NT2/D1 (cell line): ENCODE measurements at regions not wholly inside any gene's neighbourhood (a gene's known extent, or its start where the extent isn't known, plus 50 kb on each side); places are given as distances from the start of the nearest gene placed in this dataset.

Experiments
- DNase-seq: peaks from one replicate; pipeline ENCODE4 v3.0.0-alpha.2; 2011; ENCODE audit warnings: low read depth, low spot score
- H3K27me3 ChIP-seq: 2 replicates; pipeline ENCODE4 v1.6.0; 2011; ENCODE audit warnings: mild to moderate bottlenecking; ENCODE audit not compliant: insufficient read length, insufficient read depth
- H3K36me3 ChIP-seq: 2 replicates; pipeline ENCODE4 v1.6.1; 2011; ENCODE audit warnings: mild to moderate bottlenecking, low read length, mixed read lengths; ENCODE audit not compliant: insufficient read depth, insufficient read length
- H3K4me1 ChIP-seq: 2 replicates; pipeline ENCODE4 v1.5.1; 2011; ENCODE audit not compliant: insufficient read depth, insufficient read length
- H3K4me3 ChIP-seq: 2 replicates; pipeline ENCODE4 v1.5.1; 2011; ENCODE audit warnings: low read depth; ENCODE audit not compliant: insufficient read length
- H3K9ac ChIP-seq: 2 replicates; pipeline ENCODE4 v1.6.0; 2011; ENCODE audit warnings: low read depth; ENCODE audit not compliant: insufficient read length
- H3K9me3 ChIP-seq: 2 replicates; pipeline ENCODE4 v1.5.1; 2011; ENCODE audit warnings: mild to moderate bottlenecking, low read length; ENCODE audit not compliant: insufficient read depth
- SUZ12 ChIP-seq: IDR thresholded peaks from 2 replicates; pipeline ENCODE4 v1.6.1; 2011; ENCODE audit not compliant: insufficient read length, insufficient read depth; ENCODE audit errors: extremely low read depth
- YY1 ChIP-seq: IDR thresholded peaks from 2 replicates; pipeline ENCODE4 v1.6.1; 2011; ENCODE audit not compliant: insufficient read length, insufficient read depth
- ZNF274 ChIP-seq: IDR thresholded peaks from 2 replicates; pipeline ENCODE4 v1.6.1; 2011; ENCODE audit warnings: mild to moderate bottlenecking, low read depth, low read length

- H3K4me1 ChIP-seq: peaks cover 8% of the 10 kb centered on the region
- H3K27me3 ChIP-seq: no peaks in the 10 kb centered on the region
- H3K9ac ChIP-seq: no peak overlapping the region
- no peak overlapping the region for H3K4me3 ChIP-seq
- no peak for TF ChIP-seq SUZ12
- TF ChIP-seq YY1: no peak
- no peak for TF ChIP-seq ZNF274
- DNase-seq: no peak
- H3K36me3 ChIP-seq: peaks cover 29% of the 10 kb centered on the region
- peaks cover 25% of the 10 kb centered on the region; the same call in 1 of the 2 replicates for H3K9me3 ChIP-seq
Measured at GRCh38 chr16:85199069-85199725, 86.9 kb upstream of the CIBAR2 start.

- Histone ChIP-seq H3K36me3 (peaks cover 23% of the 10 kb centered on the region), H3K4me1 (peaks cover 8% of the 10 kb centered on the region), H3K9ac (no peak overlapping the region), H3K4me3 (no peak overlapping the region), H3K9me3 (peaks cover 25% of the 10 kb centered on the region; the same call in 1 of the 2 replicates), H3K27me3 (no peaks in the 10 kb centered on the region)
- no peak for DNase-seq
- TF ChIP-seq YY1 (no peak), ZNF274 (no peak), SUZ12 (no peak)
Measured at GRCh38 chr16:85199880-85200279, 87.6 kb upstream of the CIBAR2 start.

- Histone ChIP-seq H3K9me3 (peaks cover 25% of the 10 kb centered on the region; the same call in 1 of the 2 replicates), H3K4me3 (no peak overlapping the region), H3K36me3 (peaks cover 22% of the 10 kb centered on the region), H3K4me1 (peaks cover 13% of the 10 kb centered on the region), H3K9ac (peak overlapping the region; percentile 23), H3K27me3 (no peaks in the 10 kb centered on the region)
- DNase-seq: no peak
- TF ChIP-seq ZNF274 (no peak), YY1 (no peak), SUZ12 (no peak)
Measured at GRCh38 chr16:85200471-85201278, 88.4 kb upstream of the CIBAR2 start.

GRCh38 chr16:85201574-85201973, 89.3 kb upstream of the CIBAR2 start:
- TF ChIP-seq SUZ12 (no peak), ZNF274 (no peak), YY1 (no peak)
- Histone ChIP-seq H3K9me3 (peaks cover 20% of the 10 kb centered on the region; the same call in 1 of the 2 replicates), H3K36me3 (peaks cover 14% of the 10 kb centered on the region), H3K4me1 (peaks cover 20% of the 10 kb centered on the region), H3K4me3 (no peak overlapping the region), H3K27me3 (no peaks in the 10 kb centered on the region), H3K9ac (no peak overlapping the region)
- DNase-seq: no peak

- H3K4me1 ChIP-seq: peaks cover 24% of the 10 kb centered on the region
- H3K9me3 ChIP-seq: peaks cover 15% of the 10 kb centered on the region; the same call in 1 of the 2 replicates
- no peak for DNase-seq
- peaks cover 12% of the 10 kb centered on the region for H3K36me3 ChIP-seq
- H3K27me3 ChIP-seq: no peaks in the 10 kb centered on the region
- TF ChIP-seq YY1: no peak
- TF ChIP-seq ZNF274: no peak
- no peak for TF ChIP-seq SUZ12
- H3K4me3 ChIP-seq: no peak overlapping the region
- peak overlapping the region; percentile 65 for H3K9ac ChIP-seq
Measured at GRCh38 chr16:85202051-85202601, 89.9 kb upstream of the CIBAR2 start.

- Histone ChIP-seq H3K4me1 (peaks cover 31% of the 10 kb centered on the region), H3K9me3 (peaks cover 7% of the 10 kb centered on the region; the same call in 1 of the 2 replicates), H3K9ac (peak overlapping the region; percentile 65), H3K4me3 (no peak overlapping the region), H3K27me3 (no peaks in the 10 kb centered on the region), H3K36me3 (peaks cover 14% of the 10 kb centered on the region)
- TF ChIP-seq YY1 (no peak), ZNF274 (no peak), SUZ12 (no peak)
- DNase-seq: peak; percentile 50
Measured at GRCh38 chr16:85202631-85203461, 90.6 kb upstream of the CIBAR2 start.
